Omental fat pad (tissue), 3 donors: ENCODE measurements at regions not wholly inside any gene's neighbourhood (a gene's known extent, or its start where the extent isn't known, plus 50 kb on each side); places are given as distances from the start of the nearest gene placed in this dataset.

Source experiments
- ATAC-seq: fragments of 150-250 bp; one replicate; pipeline ENCODE4 v1.9.1; 2016; ENCODE audit warnings: mild to moderate bottlenecking, moderate library complexity; ENCODE audit not compliant: low FRiP score
- DNase-seq: peaks from one replicate; pipeline ENCODE4 v3.0.0-alpha.2; 2019; ENCODE audit warnings: low spot score
- TF ChIP-seq, protein P1 (sequence below), 3 donors: fragments of 450-650 bp; IDR thresholded peaks; one replicate each; pipeline ENCODE4 v1.5.1; 2016 to 2017; ENCODE audit warnings: antibody characterized with exemption in 3 of 3, mild to moderate bottlenecking in 3 of 3, moderate library complexity in 2 of 3

DNA sequence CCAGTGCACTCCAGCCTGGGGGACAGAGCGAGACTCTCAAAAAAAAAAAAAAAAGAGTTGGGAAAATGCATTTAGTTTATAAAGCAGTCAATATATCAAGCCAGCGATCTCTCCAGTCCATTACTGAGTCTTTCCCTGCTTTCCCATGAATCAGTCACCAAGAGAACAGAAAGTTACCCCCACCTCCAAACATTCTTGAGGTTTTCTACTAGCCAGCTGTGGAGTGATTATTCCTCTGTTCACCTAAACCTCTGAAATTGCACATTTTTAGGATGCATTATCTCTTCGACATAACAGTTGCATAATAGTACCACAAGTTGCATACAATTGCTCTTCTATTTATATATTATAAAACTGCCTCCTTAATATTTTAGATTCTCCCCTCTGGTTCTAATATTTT lies 134.8 kb upstream of the DIO3 start:
- DNase-seq (no peak), ATAC-seq (no peak)
- TF ChIP-seq, protein P1, sequence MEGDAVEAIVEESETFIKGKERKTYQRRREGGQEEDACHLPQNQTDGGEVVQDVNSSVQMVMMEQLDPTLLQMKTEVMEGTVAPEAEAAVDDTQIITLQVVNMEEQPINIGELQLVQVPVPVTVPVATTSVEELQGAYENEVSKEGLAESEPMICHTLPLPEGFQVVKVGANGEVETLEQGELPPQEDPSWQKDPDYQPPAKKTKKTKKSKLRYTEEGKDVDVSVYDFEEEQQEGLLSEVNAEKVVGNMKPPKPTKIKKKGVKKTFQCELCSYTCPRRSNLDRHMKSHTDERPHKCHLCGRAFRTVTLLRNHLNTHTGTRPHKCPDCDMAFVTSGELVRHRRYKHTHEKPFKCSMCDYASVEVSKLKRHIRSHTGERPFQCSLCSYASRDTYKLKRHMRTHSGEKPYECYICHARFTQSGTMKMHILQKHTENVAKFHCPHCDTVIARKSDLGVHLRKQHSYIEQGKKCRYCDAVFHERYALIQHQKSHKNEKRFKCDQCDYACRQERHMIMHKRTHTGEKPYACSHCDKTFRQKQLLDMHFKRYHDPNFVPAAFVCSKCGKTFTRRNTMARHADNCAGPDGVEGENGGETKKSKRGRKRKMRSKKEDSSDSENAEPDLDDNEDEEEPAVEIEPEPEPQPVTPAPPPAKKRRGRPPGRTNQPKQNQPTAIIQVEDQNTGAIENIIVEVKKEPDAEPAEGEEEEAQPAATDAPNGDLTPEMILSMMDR (IDR thresholded peaks at IDR 0.05): no peak

DNA sequence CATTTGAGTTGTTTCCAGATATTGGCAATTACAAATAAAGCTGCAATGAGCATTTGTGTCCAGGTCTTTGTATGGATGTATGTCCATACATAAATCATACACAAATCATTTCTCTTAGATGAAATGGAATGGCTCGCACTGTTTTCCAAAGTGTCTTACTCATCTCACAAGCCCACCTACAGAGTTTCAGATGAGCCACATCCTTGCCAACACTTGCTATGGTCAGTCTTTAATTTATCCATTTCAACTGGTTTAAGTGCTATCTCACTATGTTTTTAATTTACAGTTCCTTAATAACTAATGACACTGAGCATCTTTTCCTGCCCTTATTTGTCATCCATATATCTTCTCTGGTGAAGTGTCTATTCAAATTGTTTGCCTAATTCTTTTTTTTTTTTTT lies 132.9 kb upstream of the DIO3 start:
- ATAC-seq (no peak), DNase-seq (no peak)
- TF ChIP-seq, protein P1 (IDR thresholded peaks at IDR 0.05): no peak

- TF ChIP-seq, protein P1 (IDR thresholded peaks at IDR 0.05): no peak
- DNase-seq (no peak), ATAC-seq (no peak)
Observed at GRCh38 chr14:101435546-101435945, 125.7 kb upstream of the DIO3 start.

DNA sequence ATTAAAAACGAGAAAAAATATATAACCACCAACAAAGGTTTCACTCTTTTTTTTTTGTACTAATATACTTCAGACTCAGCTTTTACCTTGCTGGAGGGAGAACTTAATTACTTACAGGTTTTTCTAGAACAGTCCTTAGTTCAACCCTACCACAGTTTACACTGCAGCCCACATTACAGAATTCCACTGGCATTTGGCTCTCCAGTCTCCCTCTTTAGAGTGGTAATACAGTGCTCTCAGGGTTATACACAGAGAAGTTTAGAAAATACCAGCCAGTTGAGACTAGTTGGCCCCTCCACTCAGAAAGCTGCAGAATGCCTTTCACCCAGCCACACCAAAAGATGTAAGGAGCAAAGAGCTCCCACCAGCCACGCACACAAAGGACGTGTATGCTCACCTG lies 122.3 kb upstream of the DIO3 start:
- no peak for ATAC-seq
- TF ChIP-seq, protein P1 (IDR thresholded peaks at IDR 0.05): no peak
- no peak for DNase-seq

DNA sequence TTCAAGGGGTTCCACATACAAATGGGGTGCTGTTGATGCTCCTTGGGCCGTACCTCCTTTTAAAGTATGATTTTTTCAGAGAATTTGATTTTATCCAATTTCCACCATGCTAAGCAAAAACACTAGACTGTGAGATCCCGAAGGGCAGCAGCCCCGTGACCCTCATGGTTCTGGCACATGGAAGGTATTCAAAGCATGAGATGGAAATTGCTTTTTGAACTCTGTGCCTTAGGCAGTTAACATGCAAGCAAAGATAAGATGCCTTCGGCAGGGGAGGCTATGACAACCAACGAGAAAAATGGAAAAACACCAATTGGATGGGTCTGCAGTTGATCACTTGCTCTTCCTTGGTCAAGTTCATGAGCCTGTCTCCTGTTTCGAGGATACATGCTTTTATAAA lies 120.8 kb upstream of the DIO3 start:
- TF ChIP-seq, protein P1 (IDR thresholded peaks at IDR 0.05): no peak
- no peak for DNase-seq
- no peak for ATAC-seq

DNA sequence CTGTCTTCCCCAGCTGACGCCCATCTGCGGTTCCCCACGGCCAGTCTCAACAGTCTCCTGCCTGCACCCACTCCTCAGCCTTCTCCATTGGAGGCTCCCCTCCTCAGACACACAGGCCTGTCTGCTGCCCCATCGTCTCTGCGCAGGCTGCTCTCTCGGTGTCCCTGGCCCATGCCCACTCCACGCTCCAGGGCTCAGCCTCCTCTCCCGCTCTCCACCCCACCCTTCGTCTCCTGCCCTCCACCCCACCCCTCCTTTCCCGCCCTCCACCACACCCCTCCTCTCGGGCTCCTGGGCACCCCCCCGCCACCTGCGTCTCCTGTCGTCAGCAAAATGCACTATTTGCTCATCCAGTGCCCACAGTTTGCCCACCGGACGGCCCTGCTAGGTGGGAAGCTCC lies 119.6 kb upstream of the DIO3 start:
- DNase-seq (no peak), ATAC-seq (no peak)
- TF ChIP-seq, protein P1 (IDR thresholded peaks at IDR 0.05): no peak

- TF ChIP-seq, protein P1 (IDR thresholded peaks at IDR 0.05): no peak
- DNase-seq (no peak), ATAC-seq (no peak)
Observed at GRCh38 chr14:101442451-101442850, 118.8 kb upstream of the DIO3 start.
